Ishikawa (cell line): ENCODE measurements at regions not wholly inside any gene's neighbourhood (a gene's known extent, or its start where the extent isn't known, plus 50 kb on each side); places are given as distances from the start of the nearest gene placed in this dataset.

ENCODE experiments used
- CEBPB ChIP-seq: IDR thresholded peaks from 2 replicates; pipeline ENCODE4 v1.6.1; 2012
- CREB1 ChIP-seq: IDR thresholded peaks from 2 replicates; pipeline ENCODE4 v1.6.1; 2012; ENCODE audit warnings: low read depth
- EGR1 ChIP-seq: IDR thresholded peaks from 2 replicates; pipeline ENCODE4 v1.6.1; 2012
- EP300 ChIP-seq: IDR thresholded peaks from 2 replicates; pipeline ENCODE4 v1.6.1; 2012; ENCODE audit warnings: borderline replicate concordance
- FOXM1 ChIP-seq: IDR thresholded peaks from 2 replicates; pipeline ENCODE4 v1.6.1; 2012; ENCODE audit warnings: low read depth, borderline replicate concordance
- NFIC ChIP-seq: IDR thresholded peaks from 2 replicates; pipeline ENCODE4 v1.6.1; 2012
- RAD21 ChIP-seq: IDR thresholded peaks from 2 replicates; pipeline ENCODE4 v1.6.1; 2012; ENCODE audit warnings: low read depth
- REST ChIP-seq: IDR thresholded peaks from 2 replicates; pipeline ENCODE4 v1.6.1; 2012; ENCODE audit warnings: low read depth, mild to moderate bottlenecking
- TAF1 ChIP-seq: IDR thresholded peaks from 2 replicates; pipeline ENCODE4 v1.6.1; 2012; ENCODE audit warnings: low read depth, mild to moderate bottlenecking
- TCF12 ChIP-seq: IDR thresholded peaks from 2 replicates; pipeline ENCODE4 v1.6.1; 2012; ENCODE audit warnings: low read depth
- TEAD4 ChIP-seq: IDR thresholded peaks from 2 replicates; pipeline ENCODE4 v1.6.1; 2012
- YY1 ChIP-seq: IDR thresholded peaks from 2 replicates; pipeline ENCODE4 v1.6.1; 2012; ENCODE audit warnings: low read depth
- ZBTB7A ChIP-seq: IDR thresholded peaks from 2 replicates; pipeline ENCODE4 v1.6.1; 2012; ENCODE audit warnings: low read depth
- TF ChIP-seq, protein P1 (sequence below): IDR thresholded peaks from 2 replicates; pipeline ENCODE4 v1.6.1; 2012
- TF ChIP-seq, protein P2 (sequence below): IDR thresholded peaks from 2 replicates; pipeline ENCODE4 v1.6.1; 2012

- no peak for TF ChIP-seq REST
- TF ChIP-seq, protein P1, sequence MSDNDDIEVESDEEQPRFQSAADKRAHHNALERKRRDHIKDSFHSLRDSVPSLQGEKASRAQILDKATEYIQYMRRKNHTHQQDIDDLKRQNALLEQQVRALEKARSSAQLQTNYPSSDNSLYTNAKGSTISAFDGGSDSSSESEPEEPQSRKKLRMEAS = no peak
- no peak for TF ChIP-seq ZBTB7A
- TF ChIP-seq EP300 = no peak
- no peak for TF ChIP-seq FOXM1
- TF ChIP-seq, protein P2, sequence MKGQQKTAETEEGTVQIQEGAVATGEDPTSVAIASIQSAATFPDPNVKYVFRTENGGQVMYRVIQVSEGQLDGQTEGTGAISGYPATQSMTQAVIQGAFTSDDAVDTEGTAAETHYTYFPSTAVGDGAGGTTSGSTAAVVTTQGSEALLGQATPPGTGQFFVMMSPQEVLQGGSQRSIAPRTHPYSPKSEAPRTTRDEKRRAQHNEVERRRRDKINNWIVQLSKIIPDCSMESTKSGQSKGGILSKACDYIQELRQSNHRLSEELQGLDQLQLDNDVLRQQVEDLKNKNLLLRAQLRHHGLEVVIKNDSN = no peak
- no peak for TF ChIP-seq EGR1
- no peak for TF ChIP-seq RAD21
- TF ChIP-seq CEBPB = no peak
- no peak for TF ChIP-seq NFIC
- no peak for TF ChIP-seq TEAD4
- TF ChIP-seq TCF12 = no peak
- TF ChIP-seq TAF1 = no peak
- TF ChIP-seq CREB1 = no peak
- TF ChIP-seq YY1 = no peak
Observed at GRCh38 chr14:83520837-83521236, 1987.2 kb upstream of the SEL1L start.

- TF ChIP-seq CREB1 (no peak), RAD21 (no peak), FOXM1 (no peak), EGR1 (no peak), REST (no peak), TAF1 (no peak), TEAD4 (no peak), TCF12 (no peak)
- TF ChIP-seq, protein P2 = no peak
- TF ChIP-seq, protein P1 = no peak
Observed at GRCh38 chr14:83529531-83529930, 1995.9 kb upstream of the SEL1L start.

- TF ChIP-seq, protein P2 = no peak
- no peak for TF ChIP-seq EGR1
- no peak for TF ChIP-seq TEAD4
- no peak for TF ChIP-seq ZBTB7A
- no peak for TF ChIP-seq RAD21
- TF ChIP-seq CEBPB = no peak
- no peak for TF ChIP-seq YY1
- TF ChIP-seq, protein P1 = no peak
- no peak for TF ChIP-seq NFIC
- TF ChIP-seq EP300 = no peak
- no peak for TF ChIP-seq CREB1
- TF ChIP-seq REST = no peak
- no peak for TF ChIP-seq TAF1
- no peak for TF ChIP-seq TCF12
- TF ChIP-seq FOXM1 = no peak
Observed at GRCh38 chr14:83533734-83534133, 1996.2 kb upstream of the FLRT2 start.

GRCh38 chr14:83534995-83535394 lies 1994.9 kb upstream of the FLRT2 start:
- TF ChIP-seq TAF1 = no peak
- TF ChIP-seq, protein P1 = no peak
- TF ChIP-seq EP300 = no peak
- no peak for TF ChIP-seq NFIC
- TF ChIP-seq CEBPB = no peak
- TF ChIP-seq YY1 = no peak
- no peak for TF ChIP-seq REST
- TF ChIP-seq CREB1 = no peak
- no peak for TF ChIP-seq TCF12
- no peak for TF ChIP-seq ZBTB7A
- no peak for TF ChIP-seq RAD21
- no peak for TF ChIP-seq TEAD4
- TF ChIP-seq FOXM1 = no peak
- TF ChIP-seq, protein P2 = no peak
- TF ChIP-seq EGR1 = no peak
